ENCODE measurements at regions not wholly inside any gene's neighbourhood (a gene's known extent, or its start where the extent isn't known, plus 50 kb on each side); places are given as distances from the start of the nearest gene placed in this dataset.

DNA sequence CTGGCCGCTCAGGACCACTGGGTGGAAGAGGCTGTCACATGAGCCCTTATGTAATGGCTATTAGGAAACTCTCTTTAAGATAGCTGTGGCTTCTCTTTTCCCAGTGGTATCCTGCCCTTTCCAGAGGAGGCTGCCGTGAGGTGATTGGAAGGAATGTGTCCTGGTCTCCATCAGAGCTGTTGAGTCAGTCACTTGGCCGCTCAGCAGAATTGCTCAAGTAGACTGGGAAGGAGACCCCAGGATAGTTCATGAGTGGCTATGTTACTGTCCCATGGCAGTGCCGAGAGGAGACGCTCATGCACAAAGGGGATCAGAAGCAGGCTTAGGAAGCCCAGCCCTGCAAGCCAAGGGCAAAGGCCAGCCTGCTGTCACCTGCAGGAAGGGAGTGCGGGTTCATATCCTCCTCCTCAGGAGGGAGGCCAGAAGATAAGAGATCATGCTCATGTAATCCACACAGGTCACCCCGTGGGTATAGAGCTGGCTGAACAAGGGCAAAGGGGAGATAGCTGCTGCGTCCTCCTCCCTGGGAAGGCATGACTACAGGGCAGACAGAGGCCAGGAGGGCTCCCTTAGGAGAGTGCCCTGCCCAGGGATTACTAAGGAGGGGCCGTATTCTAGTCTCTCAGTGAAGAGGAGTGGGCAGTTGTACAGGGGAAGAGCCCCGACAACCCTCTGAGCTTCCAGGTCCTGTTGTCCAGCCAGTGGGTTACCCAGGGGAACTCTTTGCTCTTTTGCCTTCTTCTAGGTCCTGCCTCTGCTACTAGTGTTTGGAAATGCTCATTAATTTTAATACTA is 137.0 kb upstream of the MAX start:
- no peaks in the 10 kb centered on the region for H3K36me3 ChIP-seq
- no peaks in the 10 kb centered on the region for H3K4me1 ChIP-seq
- intact Hi-C loops (cut with DNase I; ENCODE audit: low total_unique reads) = no loop called here
- H3K27ac ChIP-seq = no peak overlapping the region
- no peaks in the 10 kb centered on the region for H3K9me3 ChIP-seq
- no peaks in the 10 kb centered on the region for H3K27me3 ChIP-seq
- no peak for TF ChIP-seq POLR2A (IDR thresholded peaks at IDR 0.05)
- TF ChIP-seq, protein P1, sequence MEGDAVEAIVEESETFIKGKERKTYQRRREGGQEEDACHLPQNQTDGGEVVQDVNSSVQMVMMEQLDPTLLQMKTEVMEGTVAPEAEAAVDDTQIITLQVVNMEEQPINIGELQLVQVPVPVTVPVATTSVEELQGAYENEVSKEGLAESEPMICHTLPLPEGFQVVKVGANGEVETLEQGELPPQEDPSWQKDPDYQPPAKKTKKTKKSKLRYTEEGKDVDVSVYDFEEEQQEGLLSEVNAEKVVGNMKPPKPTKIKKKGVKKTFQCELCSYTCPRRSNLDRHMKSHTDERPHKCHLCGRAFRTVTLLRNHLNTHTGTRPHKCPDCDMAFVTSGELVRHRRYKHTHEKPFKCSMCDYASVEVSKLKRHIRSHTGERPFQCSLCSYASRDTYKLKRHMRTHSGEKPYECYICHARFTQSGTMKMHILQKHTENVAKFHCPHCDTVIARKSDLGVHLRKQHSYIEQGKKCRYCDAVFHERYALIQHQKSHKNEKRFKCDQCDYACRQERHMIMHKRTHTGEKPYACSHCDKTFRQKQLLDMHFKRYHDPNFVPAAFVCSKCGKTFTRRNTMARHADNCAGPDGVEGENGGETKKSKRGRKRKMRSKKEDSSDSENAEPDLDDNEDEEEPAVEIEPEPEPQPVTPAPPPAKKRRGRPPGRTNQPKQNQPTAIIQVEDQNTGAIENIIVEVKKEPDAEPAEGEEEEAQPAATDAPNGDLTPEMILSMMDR (IDR thresholded peaks at IDR 0.05) = no peak
- no peak for DNase-seq
- no peak overlapping the region for H3K4me3 ChIP-seq

- Histone ChIP-seq H3K4me3 (no peak overlapping the region), H3K36me3 (no peaks in the 10 kb centered on the region), H3K27me3 (no peaks in the 10 kb centered on the region), H3K4me1 (no peaks in the 10 kb centered on the region), H3K9me3 (no peaks in the 10 kb centered on the region), H3K27ac (no peak overlapping the region)
- TF ChIP-seq, protein P1 (IDR thresholded peaks at IDR 0.05) = no peak
- no peak for TF ChIP-seq POLR2A (IDR thresholded peaks at IDR 0.05)
- intact Hi-C loops (cut with DNase I; ENCODE audit: low total_unique reads) = no loop called here
- DNase-seq = no peak
These were observed 137.6 kb upstream of the MAX start for GRCh38 chr14:65239938-65240296.

DNA sequence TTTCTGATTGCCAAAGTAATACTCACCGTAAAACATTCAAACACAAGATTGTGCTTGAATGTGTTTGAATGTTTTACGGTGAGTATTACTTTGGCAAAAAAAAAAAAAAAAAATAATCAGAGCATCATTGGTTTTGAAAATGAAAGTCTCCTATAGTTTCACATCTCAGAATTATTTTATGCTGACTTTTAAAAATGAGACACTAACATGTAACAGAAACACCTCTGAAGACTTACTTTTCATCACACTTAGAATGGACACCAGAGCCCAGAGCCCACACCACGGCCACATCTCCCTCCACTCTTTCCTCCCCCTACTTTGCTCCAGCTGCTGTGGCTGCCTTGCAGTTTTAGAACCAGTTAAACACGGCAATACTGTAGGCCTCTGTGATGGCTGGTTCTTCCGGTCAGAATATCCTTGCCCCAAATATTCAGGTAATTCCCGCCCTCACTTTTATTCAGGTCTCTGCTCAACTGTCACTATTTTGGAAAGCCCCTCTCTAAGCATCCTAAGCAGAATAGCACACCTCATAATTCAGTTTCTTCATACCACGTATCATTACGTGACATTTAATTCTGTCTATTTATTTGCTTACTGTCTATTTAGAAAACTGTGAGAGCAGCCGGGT is 138.9 kb upstream of the MAX start:
- intact Hi-C loops (cut with DNase I; ENCODE audit: low total_unique reads) = no loop called here
- no peaks in the 10 kb centered on the region for H3K9me3 ChIP-seq
- no peaks in the 10 kb centered on the region for H3K36me3 ChIP-seq
- no peaks in the 10 kb centered on the region for H3K27me3 ChIP-seq
- H3K27ac ChIP-seq = no peak overlapping the region
- H3K4me1 ChIP-seq = no peaks in the 10 kb centered on the region
- TF ChIP-seq, protein P1 (IDR thresholded peaks at IDR 0.05) = no peak
- TF ChIP-seq POLR2A (IDR thresholded peaks at IDR 0.05) = no peak
- no peak for DNase-seq
- H3K4me3 ChIP-seq = no peak overlapping the region

DNA sequence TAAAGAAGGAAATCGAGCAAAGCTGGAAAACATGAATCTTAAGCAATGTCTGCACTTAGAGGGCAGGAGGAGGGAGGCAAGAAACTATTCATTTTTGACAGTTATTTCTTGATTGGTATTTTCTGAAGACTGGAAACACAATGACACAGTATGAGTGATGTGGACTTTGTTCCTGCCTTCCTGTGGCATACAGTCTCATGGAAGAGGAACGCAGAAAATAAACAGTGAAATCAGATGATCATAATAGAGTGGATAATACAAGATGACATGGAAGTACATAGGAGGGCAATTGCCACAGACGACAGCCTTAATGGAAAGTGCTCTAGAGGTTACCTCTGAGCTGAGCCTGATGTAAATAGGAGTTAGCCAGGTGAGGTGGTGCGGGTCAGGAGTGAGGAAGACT is 140.4 kb upstream of the MAX start:
- Histone ChIP-seq H3K36me3 (no peaks in the 10 kb centered on the region), H3K27ac (no peak overlapping the region), H3K9me3 (no peaks in the 10 kb centered on the region), H3K27me3 (no peaks in the 10 kb centered on the region), H3K4me3 (no peak overlapping the region), H3K4me1 (no peaks in the 10 kb centered on the region)
- no peak for DNase-seq
- TF ChIP-seq, protein P1 (IDR thresholded peaks at IDR 0.05) = no peak
- no peak for TF ChIP-seq POLR2A (IDR thresholded peaks at IDR 0.05)
- intact Hi-C loops (cut with DNase I; ENCODE audit: low total_unique reads) = no loop called here

GRCh38 chr14:65243766-65244442 is 141.6 kb upstream of the MAX start:
- Histone ChIP-seq H3K27ac (no peak overlapping the region), H3K4me3 (no peak overlapping the region), H3K36me3 (no peaks in the 10 kb centered on the region), H3K4me1 (no peaks in the 10 kb centered on the region), H3K9me3 (no peaks in the 10 kb centered on the region), H3K27me3 (no peaks in the 10 kb centered on the region)
- DNase-seq = no peak
- intact Hi-C loops (cut with DNase I; ENCODE audit: low total_unique reads) = no loop called here
- TF ChIP-seq, protein P1 (IDR thresholded peaks at IDR 0.05) = no peak
- no peak for TF ChIP-seq POLR2A (IDR thresholded peaks at IDR 0.05)
